HG03354 (cell line): ENCODE measurements at regions not wholly inside any gene's neighbourhood (a gene's known extent, or its start where the extent isn't known, plus 50 kb on each side); places are given as distances from the start of the nearest gene placed in this dataset.

Source experiments
- ATAC-seq: cut with Tn5 transposase; IDR thresholded peaks from one replicate; pipeline ENCODE4 v1.9.1; 2021; ENCODE audit warnings: mild to moderate bottlenecking; ENCODE audit not compliant: unreplicated experiment, poor library complexity, severe bottlenecking

DNA sequence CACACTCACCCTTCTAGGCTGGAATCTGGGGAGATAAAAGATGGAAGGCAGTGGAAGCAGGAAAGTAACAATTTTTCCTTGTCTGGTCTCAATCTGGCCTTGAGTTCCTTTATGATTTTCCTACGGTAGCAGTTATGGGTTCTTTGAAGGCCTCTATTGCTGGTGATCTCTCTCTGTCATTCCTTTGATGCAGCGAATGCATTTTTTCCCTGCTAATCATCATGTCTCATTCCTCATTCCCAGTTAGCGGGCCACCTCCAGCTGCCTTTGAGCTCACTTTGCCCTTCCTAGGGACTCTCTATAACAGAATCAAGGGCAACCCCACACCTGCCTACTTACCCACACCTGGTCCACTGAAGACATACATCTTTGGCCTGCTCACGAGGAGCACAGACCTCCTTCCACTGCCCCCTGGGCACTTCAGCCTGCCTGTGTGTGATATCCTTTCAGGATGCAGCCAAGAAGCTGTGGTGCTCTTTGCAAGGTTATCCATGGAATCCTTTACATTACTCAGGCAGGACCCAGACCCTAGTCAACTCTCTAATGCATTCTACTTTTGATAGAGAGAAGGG lies 191.7 kb downstream of the DRD1 start:
- ATAC-seq, result no peak

DNA sequence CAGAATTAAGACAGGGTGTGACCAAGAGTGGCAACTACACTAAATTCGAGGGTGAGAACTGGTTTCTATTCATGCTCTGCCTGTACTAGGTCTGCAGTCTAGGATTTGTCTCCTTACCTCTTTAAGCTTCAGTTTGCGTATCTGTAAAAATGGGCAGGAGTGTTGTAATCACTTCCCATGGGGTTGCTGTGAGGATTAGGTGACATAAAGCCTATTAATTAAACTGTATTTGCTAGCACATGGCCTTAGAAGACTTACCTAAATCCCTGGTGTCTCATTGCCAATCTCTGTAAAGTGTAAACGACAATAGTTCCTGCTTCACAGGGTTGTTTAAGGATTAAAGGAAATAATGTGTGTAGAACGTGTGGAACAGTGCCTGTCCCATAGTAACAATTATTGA lies 193.6 kb downstream of the DRD1 start:
- no peak for ATAC-seq

DNA sequence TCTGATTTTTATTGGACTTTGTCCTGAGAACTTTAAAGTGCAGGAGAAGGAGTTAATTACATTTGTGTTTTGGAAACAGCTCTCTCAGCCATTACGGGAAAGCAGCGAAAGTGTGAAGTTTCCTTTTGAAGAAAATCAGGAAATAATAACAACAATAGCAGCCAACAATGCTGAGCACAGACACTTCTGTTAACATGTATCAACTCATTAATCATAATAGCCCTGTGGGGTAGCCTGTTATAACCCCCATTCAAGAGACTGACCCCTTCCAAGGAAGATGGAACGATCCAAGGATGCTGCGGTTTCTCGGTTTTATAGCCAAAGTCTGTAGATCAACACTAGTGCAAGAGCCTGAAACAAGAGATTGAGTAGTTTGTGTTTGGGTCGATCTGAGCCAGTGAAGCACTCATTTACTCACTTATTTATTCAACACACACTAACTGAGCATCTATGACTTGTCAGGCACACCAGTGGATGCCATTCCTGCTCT lies 195.5 kb downstream of the DRD1 start:
- ATAC-seq, result no peak

DNA sequence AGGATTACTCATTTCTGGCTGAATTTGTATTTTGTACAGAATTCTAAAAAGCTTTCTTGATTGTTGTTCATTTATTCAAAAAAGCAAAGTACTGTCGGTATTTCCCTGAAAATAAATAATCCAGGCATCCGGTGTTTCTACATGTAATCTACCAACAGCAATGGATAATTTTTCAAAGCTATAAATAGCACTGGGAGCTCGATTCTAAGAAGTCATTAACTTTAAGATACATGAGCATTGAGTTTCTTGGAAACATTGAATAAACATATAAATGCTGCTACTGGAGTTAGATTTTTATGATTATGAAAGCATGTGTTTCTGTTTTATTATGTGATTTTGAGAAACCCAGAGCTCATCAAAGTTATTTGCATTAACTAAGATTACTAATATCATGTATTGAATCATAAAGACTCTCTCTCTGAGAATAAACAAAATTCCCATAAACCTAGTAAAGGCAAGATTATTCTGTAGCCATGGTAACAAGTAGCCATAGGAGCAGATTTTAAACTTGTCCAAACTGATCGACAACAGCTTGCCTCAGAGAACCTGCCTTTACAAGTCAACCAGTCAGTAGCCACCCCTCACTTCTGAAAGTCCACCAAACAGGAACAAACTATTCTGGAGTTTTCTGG lies 197.0 kb downstream of the DRD1 start:
- ATAC-seq, result no peak

DNA sequence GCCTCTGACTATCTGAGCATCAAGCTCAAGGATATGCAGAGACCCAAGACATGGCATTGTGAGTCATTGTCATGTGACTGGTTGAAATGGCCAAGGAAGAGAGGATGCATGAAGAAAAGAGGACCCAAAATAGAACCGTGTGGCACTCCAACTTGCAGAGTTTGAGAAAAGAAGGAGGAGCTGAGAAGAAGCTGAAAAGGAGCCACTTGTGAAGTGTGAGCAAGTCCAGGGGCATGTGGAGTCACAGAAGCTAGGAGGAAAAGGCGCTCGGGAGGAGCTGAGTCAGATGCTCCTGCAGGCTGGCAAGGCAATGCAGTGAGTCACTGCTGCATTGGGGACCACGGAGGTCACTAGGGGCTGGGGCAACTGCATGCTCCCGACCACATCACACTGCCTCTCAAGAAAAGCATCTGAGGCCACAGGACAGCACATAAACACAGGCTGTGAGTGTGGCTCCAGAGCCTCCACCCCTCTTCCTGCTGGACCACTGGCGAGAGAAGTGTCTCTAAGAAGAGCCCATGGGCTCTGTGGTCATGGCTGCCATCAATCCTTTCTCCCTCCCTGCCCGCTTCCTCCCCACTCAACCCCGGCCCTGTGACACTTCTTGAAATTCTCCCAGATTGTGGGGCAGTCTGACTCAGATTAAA lies 197.6 kb downstream of the DRD1 start:
- no peak for ATAC-seq

DNA sequence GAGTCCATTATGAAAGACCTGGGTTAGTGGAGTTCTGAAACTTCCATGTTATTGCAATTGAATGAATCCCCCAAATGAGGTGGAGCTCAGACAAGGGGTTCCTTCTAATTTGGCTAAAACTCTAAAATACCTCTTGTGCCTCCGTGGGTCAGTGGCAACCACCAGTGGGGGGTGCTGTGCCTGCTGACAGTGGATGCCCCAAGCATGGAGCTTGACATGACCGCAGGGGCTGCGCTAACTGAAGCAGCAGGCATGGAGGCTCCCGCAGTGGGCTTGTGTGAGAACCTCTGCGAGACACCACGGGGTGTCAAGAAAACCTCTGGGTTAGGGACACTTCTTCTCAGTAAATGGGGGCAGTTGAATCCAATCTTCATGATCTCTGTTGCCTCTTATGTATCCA lies 200.5 kb downstream of the DRD1 start:
- no peak for ATAC-seq

DNA sequence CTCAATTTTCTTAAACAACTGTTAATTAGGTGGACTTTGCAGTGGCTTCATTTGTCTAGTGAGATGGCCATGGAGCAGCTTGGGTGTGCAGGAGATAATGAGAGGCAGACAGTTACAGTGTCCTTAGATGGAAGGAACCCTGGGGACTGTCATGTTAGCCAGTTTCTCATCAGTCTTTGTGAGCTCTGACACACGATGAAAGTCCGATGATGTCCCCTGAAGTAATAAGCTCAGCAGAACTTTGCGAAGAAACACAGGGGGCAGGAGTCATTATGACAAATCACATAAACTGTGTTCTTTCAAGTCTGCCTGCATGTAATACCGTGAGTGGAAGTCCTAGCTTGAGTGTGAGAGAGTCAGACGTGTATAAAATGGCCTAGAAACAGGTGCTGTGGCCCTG lies 201.8 kb downstream of the DRD1 start:
- ATAC-seq, result no peak

DNA sequence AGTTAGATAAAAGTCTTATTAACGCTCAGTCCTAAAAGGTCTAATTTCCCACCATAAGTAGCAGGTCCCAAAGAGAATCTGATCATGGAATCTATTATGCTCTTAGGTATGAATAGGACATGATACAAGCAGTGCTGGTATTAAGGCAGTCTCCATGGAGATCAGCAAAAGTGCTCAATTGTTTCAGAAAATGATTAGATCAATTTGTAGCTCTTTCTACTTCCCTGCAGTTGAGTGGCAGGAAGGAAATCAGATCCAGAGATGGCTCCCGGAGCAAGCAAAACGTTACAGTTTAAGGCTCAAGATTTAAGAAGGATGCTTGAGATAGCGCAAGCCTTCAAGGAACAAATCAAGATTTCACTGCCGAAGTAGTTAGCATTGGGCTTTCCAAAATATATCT lies 205.7 kb downstream of the DRD1 start:
- no peak for ATAC-seq

DNA sequence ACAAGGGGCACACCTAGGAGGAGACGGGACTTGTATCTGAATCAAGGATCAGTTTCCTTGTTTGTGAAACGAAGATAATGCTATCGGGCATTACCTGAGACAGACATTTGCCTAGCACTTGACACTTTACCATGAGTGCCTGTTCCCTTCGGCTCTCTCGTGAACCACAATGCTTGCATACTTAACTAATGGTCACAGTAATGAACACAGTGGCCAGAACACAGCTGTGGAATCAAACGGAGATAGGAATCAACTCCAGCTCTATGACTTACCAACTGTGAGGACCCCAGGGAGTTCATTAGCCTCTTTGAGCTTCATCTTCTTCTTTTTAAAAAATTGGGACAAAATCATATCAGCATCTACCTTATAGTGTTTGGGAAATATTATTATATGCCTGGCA lies 207.8 kb downstream of the DRD1 start:
- ATAC-seq, result no peak

DNA sequence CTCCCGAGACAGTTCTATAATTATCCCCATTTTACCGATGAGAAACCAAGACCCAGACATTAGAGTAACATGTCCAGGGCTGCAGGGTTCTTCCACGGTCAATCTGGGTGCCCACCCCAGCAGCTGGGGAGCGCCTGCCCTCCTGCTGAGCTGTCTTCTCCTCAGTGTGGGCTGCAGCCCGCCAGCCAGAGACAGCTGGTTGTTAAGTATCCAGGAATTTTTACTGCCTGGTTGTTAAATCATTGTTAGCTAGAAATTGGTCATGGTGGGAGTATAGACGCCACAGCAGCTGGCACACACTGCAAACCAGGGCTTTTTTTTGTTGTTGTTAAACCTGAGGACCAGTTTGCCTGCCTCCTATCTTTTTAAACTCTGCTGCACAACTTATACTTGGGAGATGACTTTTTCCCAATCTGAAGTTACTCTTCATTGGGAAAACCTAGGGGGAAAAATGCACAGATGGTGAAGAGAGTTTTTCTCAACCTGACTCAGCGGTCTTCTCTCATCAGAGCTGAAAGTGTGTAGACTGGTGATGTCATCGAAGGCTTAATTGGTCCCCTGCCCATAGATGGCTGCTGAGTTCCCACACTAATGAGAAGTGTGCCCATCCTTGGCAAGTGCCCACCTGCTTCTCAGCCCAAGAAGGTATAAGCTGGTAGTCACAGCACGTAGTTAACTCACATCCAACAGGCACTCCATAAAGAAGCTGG lies 208.6 kb downstream of the DRD1 start:
- no peak for ATAC-seq

DNA sequence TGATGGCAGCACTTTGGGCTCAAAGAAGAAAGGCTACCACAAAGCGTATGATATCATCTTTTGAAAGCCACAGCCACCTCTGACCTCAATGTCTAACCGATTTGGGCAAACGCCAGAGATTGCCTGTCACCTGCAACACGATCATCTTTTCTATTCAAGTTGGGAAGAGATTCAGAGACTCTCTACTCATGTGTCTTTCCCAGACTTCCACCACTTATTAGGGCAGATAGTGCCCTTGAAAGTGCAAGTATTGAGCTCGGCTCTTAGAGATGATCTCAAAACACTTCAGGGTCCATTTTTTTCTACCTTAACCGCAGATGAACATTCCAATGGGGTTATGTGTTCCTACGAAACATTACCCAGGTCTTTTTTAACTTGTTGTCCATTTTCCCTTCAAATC lies 213.7 kb downstream of the DRD1 start:
- no peak for ATAC-seq

DNA sequence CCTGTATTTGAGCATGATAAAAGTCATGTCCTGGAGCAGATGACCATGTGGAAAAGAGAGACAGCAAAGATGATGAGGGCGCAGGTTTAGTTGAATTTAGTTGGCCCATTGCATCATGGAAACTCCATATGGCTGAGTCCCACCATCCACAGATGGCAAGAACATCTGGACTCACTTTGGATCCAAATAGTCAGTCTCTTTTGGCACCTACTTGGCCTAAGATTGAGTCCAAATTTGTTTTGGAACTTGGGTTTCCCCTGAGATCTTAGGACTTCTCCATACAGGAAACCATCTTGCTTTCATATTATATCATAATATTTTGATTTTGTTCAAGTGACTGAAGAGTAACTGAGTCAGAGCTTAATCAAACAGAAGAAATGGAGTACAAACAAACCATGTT lies 217.5 kb downstream of the DRD1 start:
- ATAC-seq, result no peak

DNA sequence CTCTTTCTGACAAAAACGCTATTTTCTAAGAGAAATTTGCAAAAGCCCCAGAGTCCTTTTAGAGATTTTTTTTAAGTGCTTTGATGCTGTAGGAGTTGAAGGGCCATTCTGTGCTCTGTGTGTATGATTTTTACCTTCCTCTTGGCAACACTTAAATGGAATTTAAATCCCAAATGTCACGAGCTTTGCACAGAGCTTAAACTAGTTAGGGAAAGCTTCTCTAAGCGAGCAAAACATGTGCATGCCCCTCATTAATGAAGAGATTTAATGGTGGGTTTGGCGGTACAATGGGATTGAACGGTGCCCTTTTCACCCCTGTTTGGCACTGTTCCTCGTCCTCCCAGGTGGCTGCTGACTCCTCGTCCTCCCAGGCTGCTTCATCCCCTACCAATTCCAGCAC lies 220.7 kb downstream of the DRD1 start:
- ATAC-seq, result no peak

DNA sequence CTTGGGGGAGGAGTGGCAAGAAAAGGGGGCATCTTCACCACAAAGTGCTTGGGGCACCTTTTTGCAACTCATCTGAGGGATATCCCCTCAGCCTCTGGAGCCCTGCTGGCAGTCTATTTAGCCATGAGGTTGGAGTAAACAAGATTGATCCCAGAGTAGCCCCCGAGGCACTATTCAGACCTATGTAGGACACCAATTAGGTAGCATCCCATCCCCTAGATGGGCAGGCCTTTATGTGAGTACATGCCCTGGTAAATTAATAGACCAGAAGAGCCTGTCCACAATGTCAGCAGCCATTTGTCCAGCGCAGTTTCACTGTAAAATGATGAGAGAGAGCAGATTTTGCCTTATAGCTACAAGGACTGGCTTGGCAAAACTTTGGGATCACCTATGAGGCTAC lies 221.4 kb downstream of the DRD1 start:
- ATAC-seq, result no peak

DNA sequence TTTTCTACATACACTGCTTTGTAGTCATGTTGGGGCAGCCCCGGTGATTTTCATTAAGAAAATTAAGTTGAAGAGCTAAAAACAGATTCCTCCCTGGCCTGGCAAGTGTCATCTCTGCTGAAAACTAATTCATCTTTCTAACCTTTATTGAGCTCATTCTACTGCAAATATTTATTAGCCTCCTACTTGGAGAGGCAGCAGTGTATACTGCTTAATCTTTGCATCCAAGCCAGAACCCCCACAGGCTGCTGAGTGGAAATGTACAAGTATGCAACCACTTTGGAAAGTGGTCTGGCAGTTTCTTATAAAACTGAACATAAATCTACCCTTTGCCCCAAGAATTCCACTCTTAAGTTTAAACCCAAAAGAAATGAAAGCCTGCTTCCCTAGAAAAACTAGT lies 223.4 kb downstream of the DRD1 start:
- no peak for ATAC-seq

DNA sequence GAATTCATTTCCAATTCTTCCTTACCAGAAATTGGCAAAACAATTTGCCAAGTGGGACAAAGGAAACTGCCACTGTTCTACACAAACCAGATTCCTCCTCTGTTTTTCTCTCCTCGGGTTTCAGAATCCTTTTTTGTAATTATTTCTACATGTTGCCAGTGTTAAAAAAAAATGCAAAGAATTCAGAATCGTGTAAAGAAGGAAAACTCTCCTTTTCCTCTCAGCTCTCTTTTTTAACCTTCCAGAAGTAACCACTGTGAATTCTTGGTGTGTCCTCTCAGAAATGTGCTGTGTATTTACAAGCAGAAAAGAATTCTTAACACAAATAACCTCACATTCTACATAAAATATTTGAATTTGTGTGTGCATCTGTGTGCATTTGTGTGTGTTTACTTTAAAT lies 224.6 kb downstream of the DRD1 start:
- no peak for ATAC-seq

DNA sequence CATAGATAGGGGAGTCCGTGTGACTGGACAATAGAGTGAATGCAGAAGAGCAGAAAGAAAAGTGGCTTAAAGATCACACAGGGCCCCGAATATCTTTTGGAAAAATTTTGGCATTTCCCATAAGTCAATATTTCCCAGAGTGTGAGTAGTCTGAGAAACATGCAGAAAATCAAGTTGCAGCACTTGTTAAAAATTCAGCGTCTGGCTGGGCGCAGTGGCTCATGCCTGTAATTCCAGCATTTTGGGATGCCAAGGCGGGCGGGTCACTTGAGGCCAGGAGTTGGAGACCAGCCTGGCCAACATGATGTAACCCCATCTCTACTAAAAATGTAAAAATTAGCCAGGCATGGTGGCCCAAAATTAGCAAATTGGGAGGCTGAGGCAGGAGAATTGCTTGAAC lies 227.0 kb downstream of the DRD1 start:
- ATAC-seq, result no peak

DNA sequence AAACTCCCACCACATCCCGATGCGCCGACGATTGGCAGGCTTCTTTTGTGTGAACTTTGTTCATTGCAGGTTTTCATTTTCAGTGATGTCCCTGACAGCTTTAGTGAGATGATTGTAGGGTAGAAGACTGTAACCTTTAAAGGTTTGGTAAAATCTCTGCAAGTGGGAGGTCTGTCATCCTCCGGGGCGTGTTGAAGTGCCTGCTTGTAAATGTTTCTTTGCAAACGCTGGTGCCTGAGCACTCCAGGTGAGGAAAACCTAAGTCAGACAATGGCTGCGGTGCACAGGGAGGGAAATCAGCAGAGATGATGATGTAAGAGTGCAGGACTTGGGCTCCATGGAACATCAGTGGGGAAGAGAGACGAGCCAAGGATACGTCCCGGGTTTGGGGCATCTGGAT lies 228.1 kb downstream of the DRD1 start:
- ATAC-seq, result no peak

DNA sequence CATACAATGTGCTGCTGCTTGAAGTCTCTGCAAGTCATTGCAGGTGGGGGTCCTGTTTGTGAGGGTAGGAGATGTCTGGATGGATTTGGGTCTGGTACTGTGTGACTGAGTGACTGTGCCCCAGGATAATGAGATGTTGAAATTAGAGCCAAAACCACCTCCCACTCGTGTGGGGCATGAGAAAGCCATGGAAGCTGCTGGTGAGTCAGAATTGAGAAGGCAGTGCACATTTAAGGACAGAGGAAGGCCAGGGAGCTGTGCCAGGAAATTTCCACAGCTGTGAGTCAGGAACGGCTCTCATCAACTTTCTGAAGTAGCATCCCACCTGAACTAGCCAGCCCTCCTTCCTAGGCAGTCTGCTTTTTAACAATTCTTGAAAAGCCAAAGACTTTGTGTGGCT lies 229.8 kb downstream of the DRD1 start:
- ATAC-seq, result no peak

DNA sequence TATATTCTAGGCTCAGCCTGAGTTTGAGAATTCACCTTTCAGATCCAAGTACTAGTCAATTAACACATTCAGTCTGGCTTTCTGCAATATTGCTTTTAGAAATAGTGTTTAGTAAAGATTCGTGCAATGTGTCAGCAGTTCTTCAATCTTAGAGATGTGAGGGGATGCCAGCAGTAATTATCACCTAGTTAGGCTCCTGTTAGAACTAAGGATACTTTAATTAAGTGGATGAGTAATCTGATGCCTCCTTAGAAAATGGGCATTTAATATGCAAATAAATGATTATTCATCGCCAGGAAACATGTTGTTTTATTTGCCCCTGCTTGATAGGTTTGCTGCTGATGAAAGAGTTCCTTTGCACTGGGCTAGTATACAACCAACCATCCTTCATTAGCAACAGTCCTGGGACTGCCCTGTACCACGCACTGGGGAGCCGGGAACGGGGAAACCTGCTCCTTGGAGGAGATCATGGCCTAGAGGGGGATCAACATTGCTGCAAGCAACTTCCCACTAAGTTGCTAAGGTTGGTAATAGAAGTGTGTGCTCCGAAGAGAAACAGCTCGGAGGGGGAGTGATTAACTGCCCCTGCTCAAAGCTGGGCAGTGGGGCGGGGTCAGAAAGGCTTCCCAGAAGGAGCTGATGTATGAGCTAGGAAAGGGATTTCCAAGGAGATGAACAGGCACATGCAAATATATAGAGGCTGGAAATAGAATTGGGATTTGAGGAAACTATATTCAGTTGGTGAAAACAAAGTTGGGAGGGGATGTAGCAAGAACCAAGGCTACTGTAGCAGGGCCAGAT lies 231.8 kb downstream of the DRD1 start:
- no peak for ATAC-seq
